Putamen (tissue), 1 donor: ENCODE measurements at regions not wholly inside any gene's neighbourhood (a gene's known extent, or its start where the extent isn't known, plus 50 kb on each side); places are given as distances from the start of the nearest gene placed in this dataset.

Experiments
- DNase-seq: peaks from one replicate; pipeline ENCODE4 v3.0.0-alpha.2; 2016; ENCODE audit warnings: low spot score

DNA sequence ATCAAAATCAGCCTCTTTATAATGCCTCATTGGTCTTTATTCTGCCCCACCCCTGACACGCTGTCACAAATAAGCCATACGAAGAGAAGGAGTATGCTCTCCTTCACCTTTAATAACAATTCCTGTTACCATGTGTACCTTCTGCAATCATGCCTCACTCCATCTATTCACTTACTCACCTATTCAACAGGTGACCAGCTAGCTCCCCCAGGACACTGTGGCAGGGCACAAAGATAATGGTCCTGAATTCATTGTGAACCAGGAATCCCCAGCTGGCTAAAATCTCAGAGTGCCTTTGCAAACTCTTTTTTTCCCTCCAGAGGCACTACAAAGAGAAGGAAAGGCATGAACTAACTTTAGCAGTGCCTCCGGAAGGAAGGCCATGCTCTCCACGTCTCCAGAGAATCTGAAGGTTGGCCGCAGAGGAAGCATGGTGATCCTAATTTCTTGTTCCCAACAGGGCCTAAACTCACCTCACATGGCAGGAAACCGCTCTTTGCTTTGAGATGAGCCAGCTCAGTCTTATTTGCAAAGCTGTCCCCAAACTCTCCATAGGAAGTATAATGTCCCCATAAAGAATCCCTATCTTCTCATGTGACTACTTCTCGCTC is 590.3 kb downstream of the BUD13 start:
- DNase-seq: no peak

DNA sequence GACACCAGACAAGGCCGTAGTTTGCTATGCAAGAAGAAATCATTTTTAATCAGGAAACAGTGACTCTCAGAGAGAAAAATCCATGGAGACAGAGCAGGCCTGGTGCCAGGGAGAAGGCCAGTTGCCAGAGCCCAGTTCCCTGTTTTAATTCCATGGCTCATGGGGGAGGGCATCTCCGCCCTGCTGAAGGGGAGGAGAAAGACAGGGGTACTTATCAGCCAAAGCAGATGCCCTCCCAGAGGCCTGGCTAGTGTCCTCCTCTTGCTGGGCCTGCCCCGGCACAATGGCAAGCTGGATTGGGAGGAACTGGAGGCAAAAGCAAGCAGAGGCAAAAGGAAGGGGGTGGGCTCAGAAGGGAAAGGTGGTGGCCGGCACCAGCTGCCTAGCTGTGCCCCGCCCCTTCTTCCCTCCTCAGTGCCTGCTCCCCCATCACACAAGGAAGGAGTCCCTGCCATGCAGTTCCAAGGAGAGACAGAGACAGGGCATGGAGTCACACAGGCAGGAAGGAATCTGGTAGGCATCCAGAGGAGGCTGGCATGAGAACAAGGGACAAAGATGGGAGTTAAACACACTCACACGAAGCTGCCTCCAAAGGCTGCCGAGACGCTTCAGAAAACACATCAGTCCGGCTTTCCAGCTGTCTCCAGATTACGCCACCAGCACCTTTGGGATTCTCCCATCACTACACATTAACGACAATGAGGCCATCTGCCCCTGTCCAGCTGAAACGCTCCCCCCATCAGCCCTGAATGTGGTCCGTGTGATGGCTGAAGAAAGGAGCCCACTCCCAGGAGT is 591.8 kb downstream of the BUD13 start:
- DNase-seq: no peak

DNA sequence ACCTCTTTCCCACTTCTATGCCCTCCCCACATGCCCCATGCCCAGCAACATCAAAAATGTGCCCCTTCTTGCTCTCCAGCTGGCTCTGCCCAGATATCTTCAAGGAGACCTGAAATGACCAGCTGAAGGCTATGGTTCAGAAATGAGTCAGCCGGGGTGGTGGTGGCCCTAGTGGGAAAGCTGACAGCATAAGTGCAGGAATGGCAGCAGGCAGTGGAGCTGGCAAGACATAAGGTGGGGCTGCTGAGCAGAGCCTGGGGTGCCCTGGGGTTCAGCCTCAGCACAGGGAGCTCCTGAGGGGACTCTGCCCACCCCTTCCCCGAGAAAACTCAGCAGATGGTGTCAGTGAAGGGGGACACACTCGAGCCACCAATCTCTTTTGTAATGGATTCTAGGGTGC is 593.4 kb downstream of the BUD13 start:
- DNase-seq: no peak

DNA sequence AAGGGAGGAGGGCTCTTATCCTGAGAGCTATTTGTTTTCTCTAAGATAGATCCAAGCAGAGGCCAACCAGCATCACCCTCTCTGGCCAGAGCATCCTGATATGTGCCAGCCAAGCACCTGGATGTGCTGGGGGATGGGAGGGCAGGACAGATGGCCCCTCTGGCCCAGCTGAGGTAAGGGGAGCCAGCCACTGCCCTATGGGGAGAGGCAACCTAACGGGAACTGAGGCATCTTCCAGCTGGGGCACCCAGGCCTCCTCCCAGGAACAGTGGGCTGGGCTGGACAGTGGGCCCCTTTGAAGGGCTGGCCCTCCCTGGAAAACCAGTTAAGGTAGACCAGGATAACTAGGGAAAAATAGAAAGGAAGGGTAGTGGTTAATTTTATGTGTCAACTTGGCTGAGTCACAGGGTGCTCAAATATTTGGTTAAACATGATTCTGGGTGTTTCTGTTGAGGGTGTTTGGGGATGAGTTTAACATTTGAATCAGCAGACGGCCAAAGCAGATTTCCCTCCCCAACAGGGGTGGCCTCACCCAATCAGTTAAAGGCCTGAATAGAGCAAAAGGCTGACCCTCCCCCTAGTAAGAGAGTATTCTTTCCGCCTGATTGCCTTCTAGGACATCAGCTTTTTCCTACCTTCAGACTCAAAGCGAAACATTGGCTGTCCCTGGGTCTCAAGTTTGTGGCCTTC is 595.1 kb downstream of the BUD13 start:
- DNase-seq: no peak

DNA sequence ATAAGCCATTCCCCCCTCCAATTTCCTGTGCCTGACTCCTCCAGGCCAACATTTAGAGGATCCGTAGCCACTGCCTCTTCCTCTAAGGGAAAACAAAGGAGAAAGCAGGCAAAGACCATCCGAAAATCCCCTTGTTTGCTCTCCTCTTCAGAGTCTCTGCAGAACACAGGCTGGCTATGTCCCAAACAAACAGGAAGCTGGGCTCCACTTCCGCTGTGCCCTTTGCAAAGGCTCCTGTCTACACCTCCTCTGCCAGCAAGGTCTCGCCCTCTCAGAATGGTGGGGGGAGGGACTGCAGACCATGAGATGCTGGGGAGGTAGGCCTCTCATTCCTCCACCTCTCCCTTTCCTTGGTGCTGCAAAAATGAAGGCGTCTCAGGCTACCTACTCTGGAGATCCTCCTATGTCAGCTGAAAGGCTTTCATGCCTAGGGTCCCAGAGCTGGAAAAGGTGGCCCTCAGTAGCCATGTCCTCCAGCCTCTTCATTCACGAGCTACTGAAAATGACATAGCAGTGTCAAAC is 596.2 kb downstream of the BUD13 start:
- DNase-seq: no peak

DNA sequence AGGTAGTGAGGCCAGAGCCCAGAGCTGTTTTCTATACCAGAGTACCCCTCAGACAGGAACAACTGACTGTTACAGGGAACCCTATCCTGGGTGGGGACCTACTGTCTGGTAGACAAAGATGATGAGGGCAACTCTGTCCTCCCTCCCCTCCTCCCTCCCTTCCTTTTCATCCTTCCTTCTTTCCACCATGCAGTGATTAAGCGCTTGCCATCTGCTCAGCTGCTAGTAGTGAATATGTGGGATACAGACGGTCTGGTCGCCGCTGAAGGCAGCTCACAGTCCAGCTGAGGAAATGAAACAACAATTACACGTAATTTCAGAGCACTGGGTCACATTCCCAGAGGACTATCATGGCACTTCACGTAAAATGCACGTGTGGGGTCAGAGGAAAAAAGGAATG is 597.1 kb downstream of the BUD13 start:
- DNase-seq: no peak

DNA sequence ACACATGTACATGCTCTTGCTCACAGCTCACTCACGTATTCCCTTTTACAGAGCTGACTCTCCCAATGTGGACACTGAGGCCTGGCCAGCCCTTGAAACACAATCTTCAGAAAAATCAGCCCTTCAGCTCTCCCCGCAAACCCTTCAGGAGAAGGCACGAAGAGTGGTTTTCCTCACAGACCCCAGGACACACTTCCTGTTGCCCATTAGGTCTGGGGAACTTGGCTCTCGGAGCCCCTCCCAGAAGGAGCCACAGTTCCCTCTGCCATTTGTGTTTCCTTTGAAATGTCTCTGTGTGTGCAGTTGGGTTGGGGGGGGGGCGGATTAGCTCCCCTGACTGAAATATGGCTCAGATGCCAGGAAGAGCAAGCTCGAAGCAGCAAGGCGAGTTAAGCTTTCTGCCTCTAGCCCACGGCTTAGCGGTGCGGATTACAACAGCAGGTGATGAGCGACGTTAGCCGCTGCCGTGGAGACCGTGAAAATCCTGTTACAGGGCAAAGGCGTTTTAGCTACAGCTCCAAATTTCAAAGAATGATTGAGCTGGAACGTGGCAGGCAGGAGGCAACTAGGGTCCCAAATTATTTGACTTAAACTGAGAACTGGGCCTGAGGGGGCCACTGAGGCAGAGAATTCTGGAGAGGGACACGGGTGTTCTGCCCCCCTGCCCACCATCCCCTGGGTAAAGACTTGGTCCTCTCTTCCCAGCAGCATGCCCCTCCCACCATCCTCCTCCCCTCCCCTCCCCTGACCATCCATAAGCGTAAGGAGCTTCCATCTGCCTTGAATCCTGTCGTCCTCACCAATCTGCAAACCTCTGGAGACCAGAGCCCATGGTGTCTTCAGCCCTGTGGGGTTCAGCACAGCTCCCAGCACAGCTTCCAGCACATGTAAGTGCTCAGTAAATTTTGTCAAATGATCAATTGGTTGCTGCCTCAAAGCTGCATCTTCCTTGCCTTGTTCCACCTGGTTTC is 598.6 kb downstream of the BUD13 start:
- no peak for DNase-seq

DNA sequence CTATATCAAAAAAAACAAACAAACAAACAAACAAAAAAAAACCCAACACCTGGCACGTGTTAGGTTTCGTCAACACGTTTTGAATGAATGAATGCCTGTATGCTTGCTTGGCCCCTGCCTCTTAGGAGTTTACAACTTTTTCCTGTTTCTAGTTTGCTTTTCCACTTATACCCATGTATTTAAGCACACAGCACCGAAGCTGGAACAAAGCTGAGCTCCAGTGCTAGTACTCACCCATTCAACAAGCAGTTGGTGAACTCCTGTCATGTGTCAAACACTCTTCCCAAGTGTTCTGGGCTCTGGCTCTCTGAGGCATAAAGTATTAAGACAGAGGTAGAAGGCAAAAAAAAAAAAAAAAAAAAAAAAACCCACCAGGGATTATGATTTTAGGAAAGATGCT is 599.3 kb downstream of the BUD13 start:
- DNase-seq: no peak

DNA sequence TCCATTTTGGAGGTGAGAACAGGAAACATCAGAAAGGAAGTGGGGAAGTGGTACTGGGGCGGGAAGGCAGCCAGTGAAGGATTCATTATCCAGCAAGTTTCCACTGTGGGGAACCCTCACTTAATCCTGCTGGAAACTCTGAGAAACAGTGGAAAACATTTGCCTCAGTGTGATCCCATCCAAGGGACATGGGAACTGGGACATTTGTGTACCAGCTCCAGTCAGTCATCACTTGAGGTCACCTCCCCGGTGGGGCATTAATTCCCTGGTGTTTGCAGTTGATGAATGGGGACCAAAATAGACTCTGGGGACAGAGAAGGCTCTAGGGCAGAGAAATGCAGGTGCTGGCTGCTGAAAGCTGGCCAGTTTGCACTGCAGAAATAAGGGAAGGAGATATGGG is 599.9 kb downstream of the BUD13 start:
- no peak for DNase-seq

DNA sequence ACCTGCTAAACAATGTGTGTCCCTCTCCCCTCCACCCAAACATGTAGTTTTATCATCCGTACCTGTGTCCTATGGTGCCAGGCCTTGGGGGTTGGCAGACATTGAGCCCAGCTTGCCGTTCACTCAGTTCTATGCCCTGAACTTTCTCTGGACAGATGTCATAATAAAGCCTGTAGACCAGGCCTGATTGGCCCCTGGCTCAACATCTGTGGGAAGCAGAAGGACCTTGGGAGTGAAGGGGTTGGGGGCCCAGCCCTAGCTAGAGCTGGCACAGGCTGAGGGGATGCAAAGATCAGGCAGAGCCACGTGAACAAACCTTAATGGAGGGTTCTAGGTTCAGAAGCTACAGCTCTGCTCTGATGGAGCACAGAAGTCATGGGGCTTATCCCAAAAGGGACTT is 600.6 kb downstream of the BUD13 start:
- DNase-seq: no peak

DNA sequence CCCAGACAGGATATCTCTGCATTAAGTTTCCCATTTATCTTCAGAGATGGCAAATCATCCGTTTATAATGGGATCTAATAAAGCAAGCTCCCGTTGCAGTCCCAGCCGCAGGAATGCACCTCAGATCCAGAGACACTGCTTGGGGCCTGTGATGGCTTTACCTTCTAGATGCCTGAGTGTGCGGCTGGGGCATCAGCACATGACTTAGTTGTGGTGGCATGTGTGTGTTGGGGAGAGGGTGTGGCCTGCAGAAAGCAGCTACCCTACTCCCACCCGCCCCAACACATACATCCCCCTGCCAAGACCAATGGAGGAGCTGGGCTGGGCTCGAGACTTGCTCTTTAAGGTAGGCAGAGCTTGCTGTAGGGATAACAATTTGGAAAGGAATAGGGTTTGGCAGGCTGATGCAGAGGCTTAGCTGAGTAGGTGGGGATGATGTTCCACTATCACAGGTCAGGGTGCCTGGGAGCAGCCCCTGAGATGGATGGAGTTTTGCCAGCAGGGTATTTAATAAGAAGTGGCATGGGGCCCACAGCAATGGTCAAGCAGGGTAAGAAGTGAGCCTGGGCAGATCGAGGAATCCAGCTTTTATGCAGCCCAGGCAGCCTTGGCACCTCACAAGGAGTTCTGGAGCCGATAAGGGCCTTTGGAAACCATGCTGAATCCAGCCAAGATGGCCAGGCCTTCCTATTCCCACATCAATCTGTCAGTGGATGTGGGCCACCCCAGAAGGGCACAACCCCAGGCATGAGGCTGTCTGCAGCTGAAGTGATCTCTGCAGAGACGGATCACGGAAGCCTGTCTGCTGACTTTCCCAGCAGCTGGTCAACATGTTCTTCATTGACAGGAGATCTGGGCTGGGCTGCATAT is 601.3 kb downstream of the BUD13 start:
- DNase-seq: no peak

DNA sequence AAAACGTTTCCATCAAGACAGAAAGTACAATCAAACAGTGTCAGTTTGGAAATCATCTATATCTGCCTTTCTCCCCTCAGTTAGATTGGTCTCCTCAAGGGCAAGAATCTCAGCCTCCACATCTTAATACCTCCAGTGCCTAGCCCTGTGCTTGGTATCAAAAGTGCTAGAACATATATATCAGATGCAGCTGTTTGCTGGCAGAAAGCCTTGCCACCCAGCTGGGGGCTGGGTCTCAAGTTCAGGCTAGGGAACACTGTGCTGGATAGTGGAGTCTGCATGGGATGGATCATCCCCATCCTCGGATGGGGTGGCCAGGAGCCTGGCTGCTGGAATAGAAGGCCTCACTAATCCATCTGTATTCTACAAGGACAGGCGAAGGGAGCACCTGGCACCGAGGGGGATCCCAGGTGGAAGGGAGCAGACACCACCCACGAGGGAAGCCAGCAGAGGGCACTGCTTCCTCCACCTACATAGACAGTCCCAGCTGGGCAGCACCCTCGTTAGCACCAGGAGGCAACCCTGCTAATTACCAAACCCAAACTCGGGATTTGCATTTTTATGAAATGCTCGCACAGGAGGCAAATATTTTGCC is 602.2 kb downstream of the BUD13 start:
- no peak for DNase-seq

DNA sequence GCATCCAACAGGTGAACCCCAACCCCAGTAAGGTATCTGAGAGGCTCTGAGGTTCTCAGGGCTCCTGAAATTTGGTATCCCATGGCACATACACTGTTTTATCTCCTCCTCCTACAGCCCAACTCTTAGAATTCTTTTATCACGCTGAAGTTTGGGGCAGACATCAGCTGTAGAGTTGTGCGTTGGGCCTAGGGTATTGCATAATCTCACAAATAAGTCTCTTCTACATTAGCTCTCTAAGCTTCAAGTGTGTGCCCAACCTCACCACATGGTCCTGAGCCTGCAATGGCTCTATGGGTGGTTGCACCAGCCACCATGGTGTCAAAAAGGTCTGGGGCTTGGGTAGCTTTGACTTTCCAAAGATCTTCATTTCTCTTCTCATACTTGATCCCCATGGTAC is 603.0 kb downstream of the BUD13 start:
- no peak for DNase-seq

DNA sequence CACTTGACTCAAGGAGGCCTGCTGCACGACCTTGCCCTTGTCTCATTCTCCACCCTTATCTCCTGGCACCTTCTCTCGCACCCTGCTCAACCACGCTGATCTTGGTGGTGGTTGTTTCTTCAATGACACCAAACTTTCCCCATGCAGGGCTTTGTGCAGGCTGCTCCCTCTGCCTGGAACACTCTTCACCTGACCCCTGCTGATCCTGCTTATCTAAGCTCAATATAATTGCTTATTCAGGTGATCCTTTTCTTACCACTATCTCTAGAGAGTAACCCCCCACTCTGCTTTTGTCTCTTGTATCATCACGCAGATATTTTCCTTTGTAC is 604.4 kb downstream of the BUD13 start:
- no peak for DNase-seq

DNA sequence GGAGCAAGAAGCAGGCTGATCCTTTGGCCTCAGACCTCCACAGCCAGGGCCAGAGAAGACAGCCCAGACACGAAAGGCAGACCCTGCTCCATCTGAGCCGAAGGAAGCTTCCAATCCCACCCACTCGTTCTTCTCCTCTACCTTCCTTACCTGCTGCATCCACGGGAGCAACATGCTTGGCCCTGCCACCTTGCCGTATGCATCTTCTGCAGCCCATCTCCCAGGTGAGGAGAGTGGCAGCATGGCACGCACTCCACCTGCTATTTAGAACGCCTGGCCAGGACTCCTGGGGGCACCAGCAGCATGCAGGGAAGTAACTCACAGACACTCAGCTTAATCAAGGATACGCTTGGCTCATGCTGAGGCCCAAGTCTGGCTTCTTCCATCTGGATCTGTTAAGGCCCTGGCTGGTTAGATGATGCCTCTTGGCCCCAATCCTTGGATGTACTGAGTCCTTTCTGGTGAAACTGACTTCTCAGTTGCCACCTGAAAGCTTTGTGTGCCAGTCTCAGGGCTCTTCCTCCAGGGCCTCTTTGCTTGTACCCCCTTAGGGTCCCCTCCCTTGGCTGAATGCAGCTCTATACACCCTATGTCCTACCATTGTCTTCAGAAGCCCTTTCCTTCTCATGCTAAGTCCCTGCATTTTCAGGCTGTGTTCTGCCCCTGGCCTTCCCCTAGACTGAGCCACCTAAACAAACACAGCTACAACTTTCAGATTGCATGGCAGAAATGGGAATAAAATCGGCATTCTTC is 604.9 kb downstream of the BUD13 start:
- no peak for DNase-seq

DNA sequence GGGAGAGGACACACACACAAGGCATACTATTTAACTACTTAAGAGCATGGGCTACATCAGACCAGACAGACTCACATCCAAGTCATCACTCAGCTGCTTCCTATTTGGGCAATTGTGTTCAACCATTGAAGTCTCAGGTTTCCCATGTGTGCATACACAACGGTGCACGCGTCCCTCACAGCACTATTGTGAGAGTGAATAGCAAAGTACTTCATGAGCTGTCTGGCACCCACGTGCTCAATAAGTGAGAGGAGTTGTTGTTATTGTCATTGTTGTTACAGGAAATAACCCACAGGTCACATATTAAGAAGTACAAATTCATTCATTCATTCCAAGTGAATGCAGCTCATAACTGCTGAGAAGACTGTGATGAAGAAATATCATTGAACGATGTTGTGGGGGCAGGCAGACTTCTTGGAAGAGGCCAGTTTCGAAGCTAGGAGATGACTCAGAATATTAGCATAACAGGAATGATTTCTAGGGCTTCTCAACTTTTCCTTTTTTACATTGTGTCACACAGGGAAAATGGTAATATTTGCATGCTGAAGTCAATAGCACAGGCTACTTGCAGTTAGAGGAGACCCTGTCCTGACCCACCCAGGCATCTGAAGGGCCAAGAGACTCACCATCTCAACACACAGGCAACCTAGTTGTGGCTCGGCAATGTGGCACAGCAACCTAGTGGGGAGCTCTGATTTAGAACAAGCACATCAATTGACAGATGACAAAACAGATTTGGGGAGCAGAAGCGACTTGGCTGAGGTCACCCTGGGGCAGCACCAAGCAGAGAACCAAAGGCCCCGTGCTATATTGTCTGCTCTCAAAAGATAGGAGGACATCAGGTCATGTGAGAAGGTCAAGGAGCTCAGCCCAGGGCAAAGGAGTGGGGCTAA is 606.0 kb downstream of the BUD13 start:
- no peak for DNase-seq

DNA sequence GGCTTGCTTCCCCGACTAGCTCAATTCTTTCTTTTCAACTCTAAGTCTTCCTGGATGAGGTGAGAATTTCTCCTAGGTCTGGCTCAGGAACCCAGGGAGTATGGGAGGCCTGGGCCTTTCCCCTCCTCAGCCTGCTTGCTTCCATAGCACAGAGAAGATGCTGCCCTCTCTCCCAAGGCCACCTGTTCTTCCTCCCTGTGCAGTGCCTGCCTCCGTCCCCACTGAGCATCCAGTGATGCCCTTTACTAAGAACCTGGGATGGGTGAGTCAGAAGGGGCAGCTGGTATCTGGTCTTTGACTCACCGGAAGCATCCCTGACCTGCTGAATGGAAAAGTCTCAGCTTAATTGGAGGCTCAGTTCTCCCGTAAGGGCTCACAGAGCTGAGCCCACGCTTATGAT is 607.9 kb downstream of the BUD13 start:
- DNase-seq: no peak

DNA sequence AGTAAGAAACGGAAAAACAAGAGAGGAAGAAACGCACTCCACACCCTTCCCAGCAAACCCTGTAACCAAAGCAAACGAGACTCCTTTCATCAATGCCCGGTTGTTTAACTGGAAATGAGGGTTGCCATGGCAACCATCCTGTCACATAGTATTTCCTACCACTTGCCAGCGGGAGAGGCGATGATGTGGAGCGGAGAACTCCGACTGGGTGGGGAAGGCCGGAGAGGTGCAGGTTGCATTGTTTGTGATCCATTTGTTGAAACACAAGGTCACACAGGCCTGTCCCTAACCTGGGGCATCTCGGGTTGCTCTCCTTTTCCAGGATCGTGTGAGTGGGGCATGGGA is 609.9 kb downstream of the BUD13 start:
- peak; percentile 9 for DNase-seq
